ENCODE measurements at regions not wholly inside any gene's neighbourhood (a gene's known extent, or its start where the extent isn't known, plus 50 kb on each side); places are given as distances from the start of the nearest gene placed in this dataset.

GRCh38 chrX:129239371-129239770 lies 283.9 kb downstream of the SMARCA1 start:
- TF ChIP-seq EZH2 (IDR thresholded peaks at IDR 0.05; ENCODE audit: low read length) (no peak), CTCF (optimal IDR thresholded peaks at IDR 0.05 in 1 of 3, IDR thresholded peaks at IDR 0.05 in 1 of 3, conservative IDR thresholded peaks at IDR 0.05 in 1 of 3; ENCODE audit: extremely low read depth in 1 of 3, insufficient read depth in 2 of 3, low read length in 3 of 3) (no peak)

Data from keratinocyte (primary cell).